ENCODE measurements at regions not wholly inside any gene's neighbourhood (a gene's known extent, or its start where the extent isn't known, plus 50 kb on each side); places are given as distances from the start of the nearest gene placed in this dataset.

DNA sequence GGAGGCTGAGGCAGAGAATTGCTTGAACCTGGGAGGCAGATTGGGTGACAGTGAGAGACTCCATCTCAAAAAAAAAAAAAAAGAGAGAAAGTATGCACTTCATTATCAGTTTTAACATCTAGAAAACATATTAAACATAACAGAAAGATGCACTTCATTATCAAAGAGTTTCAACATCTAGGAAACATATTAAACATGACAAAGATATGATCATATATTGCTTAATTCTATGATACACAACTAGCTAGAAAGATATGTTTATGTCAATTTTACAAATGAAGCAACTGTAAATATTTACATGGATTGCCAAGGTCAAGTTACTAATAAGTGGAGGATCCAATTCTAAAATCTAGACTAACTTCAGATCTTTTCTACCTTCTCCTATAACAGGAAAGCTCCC is 50.4 kb upstream of the CTSC start:
- Histone ChIP-seq H3K27ac (no peak overlapping the region), H3K4me1 (no peaks in the 10 kb centered on the region), H3K4me3 (no peak overlapping the region), H3K27me3 (no peaks in the 10 kb centered on the region), H3K36me3 (no peaks in the 10 kb centered on the region), H3K9me3 (no peaks in the 10 kb centered on the region)
- TF ChIP-seq POLR2AphosphoS5 (IDR thresholded peaks at IDR 0.05) = no peak
- no peak for TF ChIP-seq EP300 (IDR thresholded peaks at IDR 0.05)
- TF ChIP-seq, protein P1, sequence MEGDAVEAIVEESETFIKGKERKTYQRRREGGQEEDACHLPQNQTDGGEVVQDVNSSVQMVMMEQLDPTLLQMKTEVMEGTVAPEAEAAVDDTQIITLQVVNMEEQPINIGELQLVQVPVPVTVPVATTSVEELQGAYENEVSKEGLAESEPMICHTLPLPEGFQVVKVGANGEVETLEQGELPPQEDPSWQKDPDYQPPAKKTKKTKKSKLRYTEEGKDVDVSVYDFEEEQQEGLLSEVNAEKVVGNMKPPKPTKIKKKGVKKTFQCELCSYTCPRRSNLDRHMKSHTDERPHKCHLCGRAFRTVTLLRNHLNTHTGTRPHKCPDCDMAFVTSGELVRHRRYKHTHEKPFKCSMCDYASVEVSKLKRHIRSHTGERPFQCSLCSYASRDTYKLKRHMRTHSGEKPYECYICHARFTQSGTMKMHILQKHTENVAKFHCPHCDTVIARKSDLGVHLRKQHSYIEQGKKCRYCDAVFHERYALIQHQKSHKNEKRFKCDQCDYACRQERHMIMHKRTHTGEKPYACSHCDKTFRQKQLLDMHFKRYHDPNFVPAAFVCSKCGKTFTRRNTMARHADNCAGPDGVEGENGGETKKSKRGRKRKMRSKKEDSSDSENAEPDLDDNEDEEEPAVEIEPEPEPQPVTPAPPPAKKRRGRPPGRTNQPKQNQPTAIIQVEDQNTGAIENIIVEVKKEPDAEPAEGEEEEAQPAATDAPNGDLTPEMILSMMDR (IDR thresholded peaks at IDR 0.05) = no peak
- TF ChIP-seq POLR2A (IDR thresholded peaks at IDR 0.05) = no peak
- ATAC-seq (ENCODE audit: low FRiP score in 2 of 2) = no peak
- no peak for DNase-seq
